T-cell (primary cell): ENCODE measurements at regions not wholly inside any gene's neighbourhood (a gene's known extent, or its start where the extent isn't known, plus 50 kb on each side); places are given as distances from the start of the nearest gene placed in this dataset.
"Not testable (repeated sequence)": the region's sequence is repeated elsewhere in the genome, so short reads cannot be mapped to it uniquely, and the experiment has no call there.

Source experiments
- ATAC-seq, 4 experiments: fragments of 200-7000 bp in 3 of 4; fragments of 150-1000 bp in 1 of 4; cut with Tn5 transposase; replicated peaks in 1 of 4; 1 replicate in 3 of 4; 2 replicates in 1 of 4; pipeline ENCODE4 v1.10.0; 2021; ENCODE audit warnings: moderate library complexity in 3 of 4, mild to moderate bottlenecking in 2 of 4, moderate number of reproducible peaks in 1 of 4
- CTCF ChIA-PET, 2 donors: fragments of 300-600 bp; sonication (Branson Sonifier 250); formaldehyde crosslinking; loops; one replicate each; lab custom pipeline; 2022; ENCODE audit warnings: antibody characterized with exemption in 2 of 2; lab: Charles Lee
- POLR2A ChIA-PET, 2 donors: fragments of 300-600 bp; sonication (Branson Sonifier 250); formaldehyde crosslinking; loops; one replicate each; lab custom pipeline; 2022; ENCODE audit warnings: antibody characterized with exemption in 2 of 2; lab: Charles Lee
- DNase-seq, 35 experiments: peaks; one replicate each; pipeline versions ENCODE4 v3.0.0 to v3.0.0-alpha.2; 2013 to 2023
- H3K27ac ChIP-seq: one replicate; pipeline ENCODE4 v1.5.1; 2013; ENCODE audit warnings: low read length
- H3K27me3 ChIP-seq, 2 experiments: replicated peaks in 1 of 2; 1 replicate in 1 of 2; 2 replicates in 1 of 2; pipeline versions ENCODE4 v1.6.1 to v1.7.0; 2013; ENCODE audit warnings: low read length in 1 of 2, mixed read lengths in 1 of 2; ENCODE audit not compliant: control insufficient read depth in 2 of 2, insufficient read depth in 2 of 2; ENCODE audit errors: extremely low read depth in 1 of 2
- H3K36me3 ChIP-seq, 2 donors: 1 replicate in 1 of 2; 2 replicates in 1 of 2; pipeline versions ENCODE4 v1.6.1 to v1.7.0; 2013; ENCODE audit warnings: low read length in 1 of 2; ENCODE audit not compliant: control insufficient read depth in 2 of 2, insufficient read depth in 1 of 2; ENCODE audit errors: extremely low read depth in 1 of 2
- H3K4me1 ChIP-seq, 2 experiments: 1 replicate in 1 of 2; 2 replicates in 1 of 2; pipeline versions ENCODE4 v1.6.1 to v1.7.0; 2013; ENCODE audit warnings: low read length in 2 of 2, mixed read lengths in 1 of 2; ENCODE audit not compliant: insufficient read depth in 2 of 2, control insufficient read depth in 1 of 2; ENCODE audit errors: extremely low read depth in 1 of 2
- H3K4me3 ChIP-seq, 2 donors: 1 replicate in 1 of 2; 2 replicates in 1 of 2; pipeline versions ENCODE4 v1.5.1 to v1.7.0; 2013; ENCODE audit warnings: mild to moderate bottlenecking in 2 of 2, low read length in 1 of 2, moderate library complexity in 1 of 2; ENCODE audit not compliant: control insufficient read depth in 1 of 2; ENCODE audit errors: extremely low read depth in 1 of 2
- H3K9me3 ChIP-seq: 2 replicates; pipeline ENCODE4 v1.7.0; 2013
- H3K27ac Mint-ChIP-seq, 2 donors: one replicate each; pipeline ENCODE4 v1.8.0; 2020 to 2021; ENCODE audit warnings: mild to moderate bottlenecking in 2 of 2, mixed read lengths in 2 of 2
- H3K27me3 Mint-ChIP-seq, 2 donors: one replicate each; pipeline ENCODE4 v1.8.0; 2021 to 2022; ENCODE audit warnings: mixed read lengths in 2 of 2
- H3K36me3 Mint-ChIP-seq: one replicate; pipeline ENCODE4 v1.8.0; 2021; ENCODE audit warnings: mixed read lengths
- H3K4me1 Mint-ChIP-seq, 3 donors: one replicate each; pipeline ENCODE4 v1.8.0; 2020 to 2022; ENCODE audit warnings: mixed read lengths in 3 of 3, mild to moderate bottlenecking in 1 of 3
- H3K4me3 Mint-ChIP-seq, 3 donors: one replicate each; pipeline ENCODE4 v1.8.0; 2020 to 2022; ENCODE audit warnings: mild to moderate bottlenecking in 3 of 3, mixed read lengths in 3 of 3, moderate library complexity in 3 of 3
- H3K9me3 Mint-ChIP-seq, 3 donors: one replicate each; pipeline ENCODE4 v1.8.0; 2020 to 2022; ENCODE audit warnings: mixed read lengths in 3 of 3
- WGBS: methylation state at CpG from one replicate; pipeline ENCODE4 v1.1.5; 2013; ENCODE audit warnings: missing lambda C conversion rate; ENCODE audit not compliant: insufficient coverage; 5-methylcytosine and 5-hydroxymethylcytosine counted together

DNA sequence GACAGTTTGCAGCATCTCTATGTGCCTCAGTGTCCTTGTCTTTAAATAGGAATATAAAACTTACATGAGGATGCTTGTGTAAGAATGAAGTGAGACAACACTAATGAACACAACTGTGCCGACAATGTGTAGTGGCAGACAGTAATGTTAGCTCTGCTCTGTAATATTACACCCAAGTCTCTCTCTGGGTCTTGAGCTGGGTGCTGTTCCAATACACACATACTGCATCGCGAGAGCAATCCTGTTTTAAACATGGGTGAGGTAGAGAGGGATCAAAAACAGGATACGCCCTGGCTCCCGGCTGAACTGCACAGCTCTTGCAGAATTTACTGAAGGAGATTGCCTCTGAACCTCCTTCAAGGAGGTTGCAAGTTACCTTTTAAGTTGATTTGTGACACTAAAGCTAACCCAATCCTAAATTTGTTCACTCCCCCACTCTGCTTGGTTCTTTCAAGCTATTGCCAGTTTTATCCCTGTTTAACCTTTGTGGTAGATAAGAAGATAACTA is 155.2 kb upstream of the ISL1 start:
- no peaks in the 10 kb centered on the region for H3K27me3 Mint-ChIP-seq
- H3K36me3 Mint-ChIP-seq = no peaks in the 10 kb centered on the region
- H3K27ac Mint-ChIP-seq = no peak overlapping the region
- CTCF ChIA-PET = no interaction called here
- POLR2A ChIA-PET = no interaction called here
- 86% methylated on average over 3 of the region's 5 CpGs for WGBS
- Histone ChIP-seq H3K27me3 (no peaks in the 10 kb centered on the region), H3K36me3 (no peaks in the 10 kb centered on the region), H3K27ac (no peak overlapping the region), H3K4me3 (no peak overlapping the region), H3K4me1 (no peaks in the 10 kb centered on the region), H3K9me3 (no peaks in the 10 kb centered on the region)
- peaks cover 7 to 36% (median 12%) of the 10 kb centered on the region in 3 donors for H3K9me3 Mint-ChIP-seq
- ATAC-seq (no peak), DNase-seq (no peak)
- H3K4me1 Mint-ChIP-seq = no peaks in the 10 kb centered on the region
- H3K4me3 Mint-ChIP-seq = no peak overlapping the region

- H3K9me3 Mint-ChIP-seq = peaks cover 10 to 36% (median 12%) of the 10 kb centered on the region in 3 donors
These were observed 152.9 kb upstream of the ISL1 start for GRCh38 chr5:51230336-51230735.

GRCh38 chr5:51242456-51242855 is 140.8 kb upstream of the ISL1 start:
- no peak for ATAC-seq
- no peak for DNase-seq
- Histone ChIP-seq H3K4me1 (no peaks in the 10 kb centered on the region), H3K27me3 (no peaks in the 10 kb centered on the region), H3K27ac (no peak overlapping the region), H3K9me3 (peaks cover 3% of the 10 kb centered on the region), H3K36me3 (no peaks in the 10 kb centered on the region), H3K4me3 (no peak overlapping the region)
- Mint-ChIP-seq H3K4me1 (no peaks in the 10 kb centered on the region), H3K27me3 (no peaks in the 10 kb centered on the region), H3K9me3 (peaks cover 2 to 7% (median 4%) of the 10 kb centered on the region in 3 donors), H3K4me3 (no peak overlapping the region), H3K36me3 (no peaks in the 10 kb centered on the region), H3K27ac (no peak overlapping the region)
- ChIA-PET CTCF (no interaction called here), POLR2A (no interaction called here)
- WGBS = 11% methylated on average over 1 of the region's 1 CpG

More at GRCh38 chr5:51230336-51230735, 152.9 kb upstream of the ISL1 start:
- Histone ChIP-seq H3K4me1 (no peaks in the 10 kb centered on the region), H3K27me3 (no peaks in the 10 kb centered on the region), H3K9me3 (no peaks in the 10 kb centered on the region), H3K4me3 (no peak overlapping the region), H3K27ac (no peak overlapping the region), H3K36me3 (no peaks in the 10 kb centered on the region)
- ChIA-PET CTCF (no interaction called here), POLR2A (no interaction called here)
- Mint-ChIP-seq H3K27ac (no peak overlapping the region), H3K27me3 (no peaks in the 10 kb centered on the region), H3K36me3 (no peaks in the 10 kb centered on the region), H3K4me1 (no peaks in the 10 kb centered on the region), H3K4me3 (no peak overlapping the region)
- ATAC-seq = no peak
- no peak for DNase-seq

DNA sequence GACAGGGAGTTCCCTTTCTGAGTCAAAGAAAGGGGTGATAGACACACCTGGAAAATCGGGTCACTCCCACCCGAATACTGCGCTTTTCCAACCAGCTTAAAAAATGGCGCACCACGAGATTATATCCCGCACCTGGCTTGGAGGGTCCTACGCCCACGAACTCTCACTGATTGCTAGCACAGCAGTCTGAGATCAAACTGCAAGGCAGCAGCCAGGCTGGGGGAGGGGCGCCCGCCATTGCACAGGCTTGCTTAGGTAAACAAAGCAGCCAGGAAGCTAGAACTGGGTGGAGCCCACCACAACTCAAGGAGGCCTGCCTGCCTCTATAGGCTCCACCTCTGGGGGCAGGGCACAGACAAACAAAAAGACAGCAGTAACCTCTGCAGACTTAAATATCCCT is 132.3 kb upstream of the ISL1 start:
- H3K4me1 Mint-ChIP-seq, DNase-seq, H3K9me3 ChIP-seq, H3K27ac ChIP-seq, H3K4me1 ChIP-seq, H3K27me3 Mint-ChIP-seq, POLR2A ChIA-PET, H3K4me3 Mint-ChIP-seq, ATAC-seq, H3K27me3 ChIP-seq, H3K27ac Mint-ChIP-seq, H3K36me3 ChIP-seq, H3K9me3 Mint-ChIP-seq, CTCF ChIA-PET, H3K36me3 Mint-ChIP-seq, H3K4me3 ChIP-seq: not testable (repeated sequence)
- WGBS = 77% methylated on average over 8 of the region's 10 CpGs

DNA sequence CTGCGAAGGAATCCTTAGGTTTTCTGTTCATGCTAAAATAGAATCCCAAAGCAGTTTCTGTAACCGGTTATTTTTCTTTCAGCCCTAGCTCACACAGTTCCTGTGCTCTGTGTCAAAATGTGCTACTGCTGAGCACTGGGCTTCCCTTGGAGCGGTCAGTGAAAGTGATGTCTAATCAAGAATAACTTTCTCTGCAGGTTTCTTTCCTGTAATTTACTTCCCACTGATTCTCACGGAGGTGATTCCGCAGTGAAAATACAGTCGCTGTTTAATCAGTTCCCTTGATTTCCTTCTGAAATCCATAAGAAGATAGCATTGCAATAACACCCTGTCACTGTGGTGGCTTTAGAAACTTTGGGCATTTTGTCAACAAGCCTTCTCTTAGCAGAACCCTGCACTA is 112.0 kb upstream of the ISL1 start:
- Mint-ChIP-seq H3K27ac (no peak overlapping the region), H3K4me3 (no peak overlapping the region), H3K27me3 (no peaks in the 10 kb centered on the region), H3K36me3 (no peaks in the 10 kb centered on the region), H3K9me3 (peaks cover 5 to 9% (median 7%) of the 10 kb centered on the region in 3 donors), H3K4me1 (no peaks in the 10 kb centered on the region)
- Histone ChIP-seq H3K9me3 (no peaks in the 10 kb centered on the region), H3K4me1 (no peaks in the 10 kb centered on the region), H3K27me3 (no peaks in the 10 kb centered on the region), H3K36me3 (no peaks in the 10 kb centered on the region), H3K27ac (no peak overlapping the region), H3K4me3 (no peak overlapping the region)
- ChIA-PET CTCF (no interaction called here), POLR2A (no interaction called here)
- 100% methylated on average over 3 of the region's 6 CpGs for WGBS
- ATAC-seq = no peak
- no peak for DNase-seq

GRCh38 chr5:51273021-51273420 is 110.2 kb upstream of the ISL1 start:
- DNase-seq (no peak), ATAC-seq (no peak)
- Mint-ChIP-seq H3K4me1 (no peaks in the 10 kb centered on the region), H3K36me3 (no peaks in the 10 kb centered on the region), H3K27ac (no peak overlapping the region), H3K9me3 (peaks cover 9 to 11% (median 9%) of the 10 kb centered on the region in 3 donors), H3K4me3 (no peak overlapping the region), H3K27me3 (no peaks in the 10 kb centered on the region)
- WGBS = 50% methylated on average over 3 of the region's 3 CpGs
- no peaks in the 10 kb centered on the region for H3K4me1 ChIP-seq
- H3K4me3 ChIP-seq = no peak overlapping the region
- CTCF ChIA-PET = no interaction called here
- POLR2A ChIA-PET = no interaction called here
- no peaks in the 10 kb centered on the region for H3K9me3 ChIP-seq
- no peaks in the 10 kb centered on the region for H3K36me3 ChIP-seq
- no peak overlapping the region for H3K27ac ChIP-seq
- no peaks in the 10 kb centered on the region for H3K27me3 ChIP-seq

DNA sequence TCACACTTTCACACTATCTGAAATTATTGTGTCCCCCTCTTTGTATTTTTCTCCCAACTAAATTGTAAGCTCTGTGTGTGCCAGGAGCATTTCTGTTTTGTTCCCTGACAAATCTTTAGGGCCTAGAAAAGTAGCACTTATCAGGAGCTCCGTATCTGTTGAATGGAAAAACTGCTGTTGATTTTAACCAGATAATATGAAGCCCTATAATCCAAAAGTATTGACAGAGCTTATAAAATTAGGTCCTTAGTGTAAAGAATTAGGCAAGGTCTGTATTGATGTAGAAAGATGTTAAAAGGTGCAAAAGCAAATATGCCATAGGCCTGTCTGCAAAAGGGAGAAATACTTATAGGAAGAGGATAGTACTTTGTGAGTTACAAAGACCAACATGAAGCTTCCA is 109.4 kb upstream of the ISL1 start:
- Histone ChIP-seq H3K4me3 (no peak overlapping the region), H3K4me1 (no peaks in the 10 kb centered on the region), H3K27ac (no peak overlapping the region), H3K9me3 (no peaks in the 10 kb centered on the region), H3K27me3 (no peaks in the 10 kb centered on the region), H3K36me3 (no peaks in the 10 kb centered on the region)
- H3K9me3 Mint-ChIP-seq = peaks cover 9 to 11% (median 9%) of the 10 kb centered on the region in 3 donors
- no peaks in the 10 kb centered on the region for H3K4me1 Mint-ChIP-seq
- ATAC-seq (no peak), DNase-seq (no peak)
- ChIA-PET POLR2A (no interaction called here), CTCF (no interaction called here)
- no peaks in the 10 kb centered on the region for H3K36me3 Mint-ChIP-seq
- no peak overlapping the region for H3K27ac Mint-ChIP-seq
- H3K4me3 Mint-ChIP-seq = no peak overlapping the region
- no CpG with 5 or more reads among the region's 1 CpG for WGBS
- no peaks in the 10 kb centered on the region for H3K27me3 Mint-ChIP-seq
